Adrenal gland (tissue), 5 donors: ENCODE measurements at regions not wholly inside any gene's neighbourhood (a gene's known extent, or its start where the extent isn't known, plus 50 kb on each side); places are given as distances from the start of the nearest gene placed in this dataset.

Source experiments
- CTCF ChIP-seq, 6 experiments: fragments of 450-650 bp in 4 of 6; fragments of 200-600 bp in 2 of 6; sonication (generic) in 1 of 6; IDR thresholded peaks; 1 replicate in 5 of 6; 2 replicates in 1 of 6; pipeline versions ENCODE4 v1.5.1 to v1.8.0; 2016 to 2021; ENCODE audit warnings: antibody characterized with exemption in 6 of 6, mild to moderate bottlenecking in 2 of 6, moderate library complexity in 1 of 6
- POLR2A ChIP-seq, 2 donors: fragments of 450-650 bp; IDR thresholded peaks; one replicate each; pipeline ENCODE4 v1.6.1; 2017; ENCODE audit warnings: antibody characterized with exemption in 2 of 2, mild to moderate bottlenecking in 2 of 2, moderate library complexity in 1 of 2
- donor health status: DM: no; HTN: no; CAD: no.

- TF ChIP-seq CTCF (IDR thresholded peaks at IDR 0.05) = no peak
- TF ChIP-seq POLR2A (IDR thresholded peaks at IDR 0.05) = no peak
These were observed 728.1 kb downstream of the KCNJ2 start for GRCh38 chr17:70897446-70897845.
